WTC11 (cell line): ENCODE measurements at regions not wholly inside any gene's neighbourhood (a gene's known extent, or its start where the extent isn't known, plus 50 kb on each side); places are given as distances from the start of the nearest gene placed in this dataset.

Experiments used
- ATAC-seq: fragments of 200-7000 bp; cut with Tn5 transposase; 2 replicates; pipeline ENCODE4 v1.10.0; 2021; ENCODE audit warnings: mild to moderate bottlenecking, moderate library complexity
- CTCF ChIA-PET: fragments of 300-600 bp; sonication (Branson Sonifier 250); formaldehyde crosslinking; loops from one replicate; lab custom pipeline; 2021; ENCODE audit warnings: antibody characterized with exemption; lab: Charles Lee
- POLR2A ChIA-PET: fragments of 350-600 bp; sonication (Branson Sonifier 250); formaldehyde crosslinking; loops from one replicate; lab custom pipeline; 2021; ENCODE audit warnings: antibody characterized with exemption; lab: Charles Lee
- DNase-seq: peaks from one replicate; pipeline ENCODE4 v3.0.0; 2021; ENCODE audit warnings: low spot score
- H3K27ac Mint-ChIP-seq: 2 replicates; pipeline ENCODE4 v1.8.0; 2021; ENCODE audit warnings: mixed read lengths
- H3K27me3 Mint-ChIP-seq: 2 replicates; pipeline ENCODE4 v1.8.0; 2021; ENCODE audit warnings: low read depth, mild to moderate bottlenecking, moderate library complexity, mixed read lengths
- H3K36me3 Mint-ChIP-seq: 2 replicates; pipeline ENCODE4 v1.8.0; 2021; ENCODE audit warnings: mixed read lengths
- H3K4me1 Mint-ChIP-seq: 2 replicates; pipeline ENCODE4 v1.8.0; 2022; ENCODE audit warnings: mixed read lengths
- H3K4me3 Mint-ChIP-seq: 2 replicates; pipeline ENCODE4 v1.8.0; 2021; ENCODE audit warnings: mild to moderate bottlenecking, moderate library complexity, mixed read lengths
- H3K9me3 Mint-ChIP-seq: 2 replicates; pipeline ENCODE4 v1.8.0; 2021; ENCODE audit warnings: mixed read lengths
- AFF4 ChIP-seq: sonication (generic); formaldehyde crosslinking; IDR thresholded peaks from 2 replicates; pipeline ENCODE4 v1.8.1; 2023; ENCODE audit warnings: mild to moderate bottlenecking, missing genetic modification reagents, borderline replicate concordance
- ATF2 ChIP-seq: sonication (generic); formaldehyde crosslinking; IDR thresholded peaks from 2 replicates; pipeline ENCODE4 v1.8.1; 2022; ENCODE audit warnings: low read depth, missing genetic modification reagents, borderline replicate concordance
- E2F5 ChIP-seq: sonication (generic); formaldehyde crosslinking; IDR thresholded peaks from 2 replicates; pipeline ENCODE4 v1.8.1; 2022; ENCODE audit warnings: mild to moderate bottlenecking, moderate library complexity, missing genetic modification reagents
- EMX1 ChIP-seq: fragments of 250-450 bp; sonication (Bioruptor Pico); IDR thresholded peaks from 2 replicates; pipeline ENCODE4 v1.8.0; 2021; ENCODE audit warnings: mild to moderate bottlenecking
- KAT7 ChIP-seq: sonication (generic); formaldehyde crosslinking; IDR thresholded peaks from 2 replicates; pipeline ENCODE4 v1.8.1; 2023; ENCODE audit warnings: missing genetic modification reagents, mild to moderate bottlenecking, borderline replicate concordance
- MYBL2 ChIP-seq: sonication (generic); formaldehyde crosslinking; IDR thresholded peaks from 2 replicates; pipeline ENCODE4 v1.8.1; 2023; ENCODE audit warnings: mild to moderate bottlenecking, moderate library complexity, missing genetic modification reagents
- RELA ChIP-seq: sonication (generic); formaldehyde crosslinking; IDR thresholded peaks from 2 replicates; pipeline ENCODE4 v1.8.1; 2022; ENCODE audit warnings: missing genetic modification reagents, mild to moderate bottlenecking, borderline replicate concordance
- ZBTB43 ChIP-seq: sonication (generic); formaldehyde crosslinking; IDR thresholded peaks from 2 replicates; pipeline ENCODE4 v1.8.1; 2023; ENCODE audit warnings: mild to moderate bottlenecking, missing genetic modification reagents
- ZNF512 ChIP-seq: sonication (generic); formaldehyde crosslinking; IDR thresholded peaks from 2 replicates; pipeline ENCODE4 v1.8.1; 2022; ENCODE audit warnings: missing genetic modification reagents, borderline replicate concordance
- TF ChIP-seq, protein P1 (sequence below): sonication (generic); formaldehyde crosslinking; IDR thresholded peaks from 2 replicates; pipeline ENCODE4 v1.8.0; 2022; ENCODE audit warnings: mild to moderate bottlenecking, missing genetic modification reagents
- TF ChIP-seq, protein P2 (sequence below): fragments of 250-450 bp; sonication (Bioruptor Pico); IDR thresholded peaks from 2 replicates; pipeline ENCODE4 v1.9.0; 2021; ENCODE audit warnings: mild to moderate bottlenecking

DNA sequence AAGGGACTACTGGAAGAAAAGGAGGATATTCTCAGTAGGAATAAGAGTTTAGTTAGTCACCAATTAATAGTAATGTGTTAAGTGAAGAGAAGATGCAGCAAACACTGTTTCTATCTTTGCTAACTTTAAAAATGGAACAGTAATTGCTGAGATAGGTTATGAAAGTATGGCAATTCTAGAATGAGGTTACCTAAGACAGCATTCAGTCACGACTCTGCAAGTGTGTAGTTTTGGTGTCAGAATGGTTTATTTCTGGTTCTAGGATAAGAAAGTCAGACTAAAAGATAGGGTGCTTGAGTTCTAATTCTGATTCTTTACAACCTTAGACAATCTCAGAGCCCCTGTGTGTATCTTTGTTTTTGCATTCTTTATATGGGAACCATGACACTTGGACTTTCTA, 138.1 kb downstream of the POU4F1 start:
- ChIA-PET POLR2A (no interaction called here), CTCF (no interaction called here)
- Mint-ChIP-seq H3K27me3 (no peaks in the 10 kb centered on the region), H3K36me3 (no peaks in the 10 kb centered on the region), H3K4me3 (no peak overlapping the region), H3K27ac (no peak overlapping the region), H3K9me3 (peaks cover 7% of the 10 kb centered on the region), H3K4me1 (peaks cover 7% of the 10 kb centered on the region; the same call in 1 of the 2 replicates)
- no peak for DNase-seq
- TF ChIP-seq EMX1 (no peak), KAT7 (no peak), ATF2 (CRISPR knock-in tag) (no peak), RELA (no peak), ZBTB43 (no peak)
- TF ChIP-seq, protein P1, sequence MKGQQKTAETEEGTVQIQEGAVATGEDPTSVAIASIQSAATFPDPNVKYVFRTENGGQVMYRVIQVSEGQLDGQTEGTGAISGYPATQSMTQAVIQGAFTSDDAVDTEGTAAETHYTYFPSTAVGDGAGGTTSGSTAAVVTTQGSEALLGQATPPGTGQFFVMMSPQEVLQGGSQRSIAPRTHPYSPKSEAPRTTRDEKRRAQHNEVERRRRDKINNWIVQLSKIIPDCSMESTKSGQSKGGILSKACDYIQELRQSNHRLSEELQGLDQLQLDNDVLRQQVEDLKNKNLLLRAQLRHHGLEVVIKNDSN (CRISPR knock-in tag) = no peak
- no peak for ATAC-seq

- no peak overlapping the region for H3K27ac Mint-ChIP-seq
- no peak for TF ChIP-seq AFF4 (CRISPR knock-in tag)
- no peak for TF ChIP-seq E2F5 (CRISPR knock-in tag)
- TF ChIP-seq, protein P2, sequence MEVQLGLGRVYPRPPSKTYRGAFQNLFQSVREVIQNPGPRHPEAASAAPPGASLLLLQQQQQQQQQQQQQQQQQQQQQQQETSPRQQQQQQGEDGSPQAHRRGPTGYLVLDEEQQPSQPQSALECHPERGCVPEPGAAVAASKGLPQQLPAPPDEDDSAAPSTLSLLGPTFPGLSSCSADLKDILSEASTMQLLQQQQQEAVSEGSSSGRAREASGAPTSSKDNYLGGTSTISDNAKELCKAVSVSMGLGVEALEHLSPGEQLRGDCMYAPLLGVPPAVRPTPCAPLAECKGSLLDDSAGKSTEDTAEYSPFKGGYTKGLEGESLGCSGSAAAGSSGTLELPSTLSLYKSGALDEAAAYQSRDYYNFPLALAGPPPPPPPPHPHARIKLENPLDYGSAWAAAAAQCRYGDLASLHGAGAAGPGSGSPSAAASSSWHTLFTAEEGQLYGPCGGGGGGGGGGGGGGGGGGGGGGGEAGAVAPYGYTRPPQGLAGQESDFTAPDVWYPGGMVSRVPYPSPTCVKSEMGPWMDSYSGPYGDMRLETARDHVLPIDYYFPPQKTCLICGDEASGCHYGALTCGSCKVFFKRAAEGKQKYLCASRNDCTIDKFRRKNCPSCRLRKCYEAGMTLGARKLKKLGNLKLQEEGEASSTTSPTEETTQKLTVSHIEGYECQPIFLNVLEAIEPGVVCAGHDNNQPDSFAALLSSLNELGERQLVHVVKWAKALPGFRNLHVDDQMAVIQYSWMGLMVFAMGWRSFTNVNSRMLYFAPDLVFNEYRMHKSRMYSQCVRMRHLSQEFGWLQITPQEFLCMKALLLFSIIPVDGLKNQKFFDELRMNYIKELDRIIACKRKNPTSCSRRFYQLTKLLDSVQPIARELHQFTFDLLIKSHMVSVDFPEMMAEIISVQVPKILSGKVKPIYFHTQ = no peak
- TF ChIP-seq ZNF512 (CRISPR knock-in tag) = no peak
- no peak for TF ChIP-seq MYBL2 (CRISPR knock-in tag)
- no peak overlapping the region for H3K4me3 Mint-ChIP-seq
- no peaks in the 10 kb centered on the region for H3K4me1 Mint-ChIP-seq
- DNase-seq (no peak), ATAC-seq (no peak)
- CTCF ChIA-PET = no interaction called here
- no peaks in the 10 kb centered on the region for H3K27me3 Mint-ChIP-seq
- POLR2A ChIA-PET = no interaction called here
- H3K36me3 Mint-ChIP-seq = no peaks in the 10 kb centered on the region
- peaks cover 7% of the 10 kb centered on the region for H3K9me3 Mint-ChIP-seq
Observed at GRCh38 chr13:78460176-78460575, 143.2 kb downstream of the POU4F1 start.
